Right renal pelvis (tissue), 4 donors: ENCODE measurements at regions not wholly inside any gene's neighbourhood (a gene's known extent, or its start where the extent isn't known, plus 50 kb on each side); places are given as distances from the start of the nearest gene placed in this dataset.
A peak's percentile ranks its signal among the peaks of the same experiment; 100 is the strongest.

Source experiments
- DNase-seq, 4 donors: peaks; one replicate each; pipeline ENCODE4 v3.0.0-alpha.2; 2013; ENCODE audit warnings: low read depth in 4 of 4, low spot score in 3 of 4, missing footprints in 1 of 4

GRCh38 chr14:97539884-97540283 lies 742.7 kb downstream of the VRK1 start:
- DNase-seq = no peak

- no peak for DNase-seq
These were observed 746.0 kb downstream of the VRK1 start for GRCh38 chr14:97543221-97543620.

- no peak for DNase-seq
These were observed 746.6 kb downstream of the VRK1 start for GRCh38 chr14:97543816-97544215.

- no peak for DNase-seq
These were observed 747.4 kb downstream of the VRK1 start for GRCh38 chr14:97544571-97544970.

- no peak for DNase-seq
These were observed 749.5 kb downstream of the VRK1 start for GRCh38 chr14:97546491-97547230.

GRCh38 chr14:97550463-97550862 lies 753.3 kb downstream of the VRK1 start:
- DNase-seq = peak in 1 of 4 donors; percentile 13

GRCh38 chr14:97554597-97554996 lies 757.4 kb downstream of the VRK1 start:
- no peak for DNase-seq

- no peak for DNase-seq
These were observed 767.2 kb downstream of the VRK1 start for GRCh38 chr14:97564334-97564733.

GRCh38 chr14:97571201-97571600 lies 774.0 kb downstream of the VRK1 start:
- DNase-seq = no peak

- no peak for DNase-seq
These were observed 774.8 kb downstream of the VRK1 start for GRCh38 chr14:97571866-97572555.

GRCh38 chr14:97572583-97573458 lies 775.6 kb downstream of the VRK1 start:
- no peak for DNase-seq

GRCh38 chr14:97575677-97576076 lies 778.5 kb downstream of the VRK1 start:
- DNase-seq = no peak

GRCh38 chr14:97578982-97579548 lies 781.9 kb downstream of the VRK1 start:
- DNase-seq = no peak

- peak; percentile 3 to 16 (median 10) for DNase-seq
These were observed 783.8 kb downstream of the VRK1 start for GRCh38 chr14:97581016-97581415.

GRCh38 chr14:97582022-97582421 lies 784.8 kb downstream of the VRK1 start:
- DNase-seq = no peak

GRCh38 chr14:97584528-97584927 lies 787.3 kb downstream of the VRK1 start:
- DNase-seq = no peak

- no peak for DNase-seq
These were observed 795.3 kb downstream of the VRK1 start for GRCh38 chr14:97592341-97592980.

- no peak for DNase-seq
These were observed 797.1 kb downstream of the VRK1 start for GRCh38 chr14:97594306-97594705.

GRCh38 chr14:97602438-97603117 lies 805.4 kb downstream of the VRK1 start:
- DNase-seq = no peak

GRCh38 chr14:97603201-97603600 lies 806.0 kb downstream of the VRK1 start:
- no peak for DNase-seq
